MG63 (cell line): ENCODE measurements at regions not wholly inside any gene's neighbourhood (a gene's known extent, or its start where the extent isn't known, plus 50 kb on each side); places are given as distances from the start of the nearest gene placed in this dataset.

Experiments used
- DNase-seq: peaks from one replicate; pipeline ENCODE4 v3.0.0-alpha.2; 2020
- H3K27me3 ChIP-seq: fragments of 250-450 bp; sonication (Bioruptor Pico); 2 replicates; pipeline ENCODE4 v1.5.1; 2020; ENCODE audit warnings: mild to moderate bottlenecking, moderate library complexity
- H3K36me3 ChIP-seq: fragments of 250-450 bp; sonication (Bioruptor Pico); 2 replicates; pipeline ENCODE4 v1.5.1; 2020; ENCODE audit warnings: mild to moderate bottlenecking, moderate library complexity
- H3K4me3 ChIP-seq: fragments of 250-450 bp; sonication (Bioruptor Pico); 2 replicates; pipeline ENCODE4 v1.5.1; 2020; ENCODE audit warnings: mild to moderate bottlenecking, moderate library complexity
- H3K9me3 ChIP-seq: fragments of 250-450 bp; sonication (Bioruptor Pico); 2 replicates; pipeline ENCODE4 v1.5.1; 2020; ENCODE audit warnings: mild to moderate bottlenecking, moderate library complexity

GRCh38 chr22:49470741-49471503 is 356.8 kb downstream of the BRD1 start:
- H3K27me3 ChIP-seq: peaks cover 44% of the 10 kb centered on the region
- H3K36me3 ChIP-seq: no peaks in the 10 kb centered on the region
- DNase-seq: no peak
- H3K4me3 ChIP-seq: no peak overlapping the region
- H3K9me3 ChIP-seq: no peaks in the 10 kb centered on the region

GRCh38 chr22:49469896-49470740 is 357.6 kb downstream of the BRD1 start:
- Histone ChIP-seq H3K27me3 (peaks cover 39% of the 10 kb centered on the region), H3K4me3 (no peak overlapping the region), H3K36me3 (no peaks in the 10 kb centered on the region), H3K9me3 (no peaks in the 10 kb centered on the region)
- DNase-seq: no peak

- Histone ChIP-seq H3K9me3 (no peaks in the 10 kb centered on the region), H3K36me3 (no peaks in the 10 kb centered on the region), H3K27me3 (peaks cover 34% of the 10 kb centered on the region), H3K4me3 (no peak overlapping the region)
- DNase-seq: no peak
Observed at GRCh38 chr22:49468487-49469198, 359.0 kb downstream of the BRD1 start.

- Histone ChIP-seq H3K9me3 (no peaks in the 10 kb centered on the region), H3K4me3 (no peak overlapping the region), H3K27me3 (peaks cover 31% of the 10 kb centered on the region), H3K36me3 (no peaks in the 10 kb centered on the region)
- no peak for DNase-seq
Observed at GRCh38 chr22:49466878-49467595, 360.6 kb downstream of the BRD1 start.

- DNase-seq: no peak
- Histone ChIP-seq H3K27me3 (peaks cover 40% of the 10 kb centered on the region), H3K9me3 (no peaks in the 10 kb centered on the region), H3K36me3 (no peaks in the 10 kb centered on the region), H3K4me3 (no peak overlapping the region)
Observed at GRCh38 chr22:49464037-49464436, 363.6 kb downstream of the BRD1 start.

- DNase-seq: no peak
- Histone ChIP-seq H3K27me3 (peaks cover 43% of the 10 kb centered on the region), H3K4me3 (no peak overlapping the region), H3K36me3 (no peaks in the 10 kb centered on the region), H3K9me3 (no peaks in the 10 kb centered on the region)
Observed at GRCh38 chr22:49462795-49463194, 364.9 kb downstream of the BRD1 start.

GRCh38 chr22:49462291-49462690 is 365.4 kb downstream of the BRD1 start:
- H3K27me3 ChIP-seq: peaks cover 43% of the 10 kb centered on the region
- no peak for DNase-seq

GRCh38 chr22:49461674-49462073 is 366.0 kb downstream of the BRD1 start:
- no peaks in the 10 kb centered on the region for H3K9me3 ChIP-seq
- no peak overlapping the region for H3K4me3 ChIP-seq
- H3K36me3 ChIP-seq: no peaks in the 10 kb centered on the region
- DNase-seq: no peak
- peaks cover 49% of the 10 kb centered on the region for H3K27me3 ChIP-seq

More at GRCh38 chr22:49462291-49462690, 365.4 kb downstream of the BRD1 start:
- no peaks in the 10 kb centered on the region for H3K36me3 ChIP-seq
- no peak overlapping the region for H3K4me3 ChIP-seq
- H3K9me3 ChIP-seq: no peaks in the 10 kb centered on the region

- H3K27me3 ChIP-seq: peaks cover 56% of the 10 kb centered on the region
- DNase-seq: no peak
- H3K4me3 ChIP-seq: no peak overlapping the region
- H3K9me3 ChIP-seq: no peaks in the 10 kb centered on the region
- no peaks in the 10 kb centered on the region for H3K36me3 ChIP-seq
Observed at GRCh38 chr22:49460592-49461281, 366.9 kb downstream of the BRD1 start.

GRCh38 chr22:49460091-49460490 is 367.6 kb downstream of the BRD1 start:
- H3K4me3 ChIP-seq: no peak overlapping the region
- H3K36me3 ChIP-seq: no peaks in the 10 kb centered on the region
- H3K27me3 ChIP-seq: peaks cover 58% of the 10 kb centered on the region
- no peak for DNase-seq
- H3K9me3 ChIP-seq: no peaks in the 10 kb centered on the region

- DNase-seq: no peak
- H3K27me3 ChIP-seq: peaks cover 59% of the 10 kb centered on the region
- H3K36me3 ChIP-seq: no peaks in the 10 kb centered on the region
- H3K9me3 ChIP-seq: no peaks in the 10 kb centered on the region
- no peak overlapping the region for H3K4me3 ChIP-seq
Observed at GRCh38 chr22:49458708-49459099, 369.0 kb downstream of the BRD1 start.

- H3K36me3 ChIP-seq: no peaks in the 10 kb centered on the region
- H3K9me3 ChIP-seq: no peaks in the 10 kb centered on the region
- H3K4me3 ChIP-seq: no peak overlapping the region
- peaks cover 57% of the 10 kb centered on the region for H3K27me3 ChIP-seq
- DNase-seq: no peak
Observed at GRCh38 chr22:49457946-49458707, 369.5 kb downstream of the BRD1 start.

GRCh38 chr22:49457146-49457545 is 370.5 kb downstream of the BRD1 start:
- Histone ChIP-seq H3K4me3 (no peak overlapping the region), H3K27me3 (peaks cover 51% of the 10 kb centered on the region), H3K9me3 (no peaks in the 10 kb centered on the region), H3K36me3 (no peaks in the 10 kb centered on the region)
- no peak for DNase-seq

GRCh38 chr22:49455595-49455994 is 372.1 kb downstream of the BRD1 start:
- H3K36me3 ChIP-seq: no peaks in the 10 kb centered on the region
- H3K9me3 ChIP-seq: no peaks in the 10 kb centered on the region
- H3K4me3 ChIP-seq: no peak overlapping the region
- no peak for DNase-seq
- peaks cover 50% of the 10 kb centered on the region for H3K27me3 ChIP-seq

- Histone ChIP-seq H3K4me3 (no peak overlapping the region), H3K36me3 (no peaks in the 10 kb centered on the region), H3K9me3 (no peaks in the 10 kb centered on the region), H3K27me3 (peaks cover 48% of the 10 kb centered on the region)
- no peak for DNase-seq
Observed at GRCh38 chr22:49454726-49455125, 372.9 kb downstream of the BRD1 start.
